Activated CD4-positive, alpha-beta T cell treated with anti-CD3 and anti-CD28 coated beads, Interleukin-10, Interleukin-2, amounts not matched to agents 100 ng/mL and 50 ng/mL, durations not matched to agents 16 hours and 8 hours (primary cell): ENCODE measurements at regions not wholly inside any gene's neighbourhood (a gene's known extent, or its start where the extent isn't known, plus 50 kb on each side); places are given as distances from the start of the nearest gene placed in this dataset.
A peak's percentile ranks its signal among the peaks of the same experiment; 100 is the strongest.

Experiments used
- DNase-seq: peaks from one replicate; pipeline ENCODE4 v3.0.0-alpha.2; 2020

DNA sequence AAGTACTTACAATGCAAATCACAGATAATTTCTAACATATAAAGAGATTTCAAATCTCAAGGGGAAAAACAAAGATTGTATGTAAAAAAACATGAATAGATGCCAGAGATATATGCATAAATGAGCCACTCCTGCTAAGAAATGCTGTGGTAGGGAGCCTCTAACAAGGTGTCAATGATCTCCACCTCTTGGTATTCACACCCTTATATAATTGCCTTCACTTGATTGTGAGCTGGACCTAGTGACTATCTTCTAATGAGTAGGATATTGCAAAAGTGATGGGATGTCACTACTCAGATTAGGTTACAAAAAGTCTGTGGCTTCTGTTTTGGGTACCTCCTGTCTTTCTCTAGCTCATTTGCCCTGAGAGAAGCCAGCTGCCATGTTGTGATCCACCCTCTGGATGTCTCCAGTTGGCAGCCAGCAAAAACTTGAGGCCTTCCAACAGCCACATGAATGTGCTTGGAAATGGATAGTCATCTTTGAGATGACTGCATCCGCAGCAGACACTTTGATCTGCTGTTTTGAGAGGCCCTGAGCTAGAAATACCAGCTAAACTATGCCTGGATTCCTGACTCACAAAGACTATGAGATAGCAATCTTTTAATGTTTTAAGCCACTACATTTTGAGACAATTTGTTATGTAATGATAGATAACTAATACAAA is 196.1 kb upstream of the FGGY start:
- DNase-seq, result no peak

DNA sequence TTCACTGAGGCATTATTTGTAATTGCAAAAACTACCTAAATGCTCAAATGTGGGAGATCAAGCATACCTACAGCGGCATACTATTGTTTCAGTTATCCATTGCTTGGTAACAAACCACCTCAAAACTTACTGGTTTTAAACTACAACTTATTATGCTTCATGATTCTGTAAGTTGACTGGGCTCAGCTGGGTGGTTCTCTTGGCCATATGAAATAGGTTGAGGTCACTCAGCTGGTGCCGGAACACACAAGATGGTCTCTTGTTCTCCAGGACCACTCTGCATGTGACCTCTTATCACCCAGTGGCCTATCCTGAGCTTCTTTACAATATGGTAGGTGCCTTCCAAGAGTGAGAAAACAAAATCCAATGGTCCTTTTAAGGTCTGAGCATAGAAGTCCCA is 195.4 kb upstream of the FGGY start:
- no peak for DNase-seq

DNA sequence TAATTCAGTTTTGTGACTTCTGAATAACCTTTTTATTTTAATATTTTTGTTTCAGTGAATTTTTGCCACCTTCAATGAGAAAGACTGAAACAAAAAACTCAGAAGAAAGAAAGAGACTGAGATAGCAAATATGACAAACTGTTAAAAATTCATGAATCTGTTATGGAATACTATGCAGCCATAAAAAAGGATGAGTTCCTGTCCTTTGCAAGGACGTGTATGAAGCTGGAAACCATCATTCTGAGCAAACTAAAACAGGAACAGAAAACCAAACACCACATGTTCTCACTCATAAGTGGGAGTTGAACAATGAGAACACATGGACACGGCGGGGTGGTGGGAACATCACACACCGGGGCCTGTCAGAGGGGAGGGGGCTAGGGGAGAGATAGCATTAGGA is 193.4 kb upstream of the FGGY start:
- no peak for DNase-seq

DNA sequence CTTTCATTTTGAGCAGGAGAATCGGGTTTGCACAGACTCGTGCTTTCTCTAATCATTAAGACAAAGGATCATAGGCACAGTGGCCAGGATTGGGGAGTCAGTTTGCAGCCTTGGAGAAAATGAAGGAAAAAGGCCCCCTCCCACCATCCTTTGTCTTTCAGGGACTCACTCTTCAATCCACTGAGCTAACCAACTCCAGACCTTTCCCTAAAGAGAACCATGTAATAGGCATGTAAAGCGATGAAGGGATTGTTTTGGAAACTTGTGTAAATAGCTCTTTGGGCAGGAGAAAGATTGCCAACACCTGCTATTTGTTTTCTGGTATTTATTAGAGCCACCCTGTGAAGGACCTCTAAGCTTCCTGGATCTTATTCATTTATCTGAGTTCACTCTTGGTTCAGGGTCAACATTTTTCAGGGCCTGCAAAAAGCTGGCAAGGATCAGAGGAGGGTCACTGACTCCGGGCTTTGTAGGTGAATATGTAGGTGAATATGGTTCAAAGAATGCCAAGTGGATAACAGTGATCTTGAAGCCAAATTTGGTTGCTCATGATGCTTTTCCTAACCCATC is 192.6 kb upstream of the FGGY start:
- no peak for DNase-seq

DNA sequence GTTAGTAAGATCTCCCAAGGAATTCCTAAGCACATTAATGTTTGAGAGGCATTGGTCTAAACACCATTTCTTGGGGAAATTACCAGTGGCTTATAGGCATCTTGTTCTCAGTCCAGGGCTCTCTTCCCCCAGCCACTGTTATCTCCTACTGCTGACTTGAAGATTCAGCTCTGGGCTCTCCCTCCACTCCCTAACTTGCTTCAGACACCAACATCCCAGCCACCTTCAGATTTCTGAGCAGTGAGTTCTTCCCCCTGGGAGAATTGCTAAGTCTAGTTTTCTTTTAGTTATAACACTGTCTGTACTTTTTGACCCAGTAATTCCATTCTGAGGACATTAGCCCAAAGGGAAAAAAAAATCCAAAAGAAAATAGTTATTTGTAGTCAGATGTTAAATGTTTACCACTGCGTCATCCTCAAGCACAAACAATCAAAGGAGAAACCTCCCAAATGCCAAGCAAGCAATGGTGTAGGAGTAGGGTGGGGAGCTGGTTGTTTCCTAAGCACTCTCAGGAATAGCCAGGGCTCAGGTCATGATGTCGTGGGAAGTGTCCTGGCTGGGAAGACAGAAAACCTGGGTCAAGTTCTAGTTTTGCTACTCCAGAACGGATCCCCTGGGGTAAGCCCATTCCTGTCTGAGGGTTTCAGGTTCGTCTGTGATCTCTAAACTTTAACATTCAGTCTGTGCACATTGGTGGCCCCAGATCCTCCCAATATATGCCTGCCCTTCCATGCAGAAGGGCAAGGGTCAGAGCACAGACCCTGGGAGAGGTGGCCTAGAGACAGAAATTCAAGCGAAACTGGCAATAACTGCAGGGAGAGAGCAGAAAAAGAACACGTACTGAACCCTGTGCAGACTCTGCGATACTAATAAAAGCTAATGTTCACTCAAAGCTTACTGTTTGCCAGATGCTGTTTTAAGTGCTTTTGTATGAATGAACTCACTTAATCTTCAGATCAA is 191.1 kb upstream of the FGGY start:
- no peak for DNase-seq

DNA sequence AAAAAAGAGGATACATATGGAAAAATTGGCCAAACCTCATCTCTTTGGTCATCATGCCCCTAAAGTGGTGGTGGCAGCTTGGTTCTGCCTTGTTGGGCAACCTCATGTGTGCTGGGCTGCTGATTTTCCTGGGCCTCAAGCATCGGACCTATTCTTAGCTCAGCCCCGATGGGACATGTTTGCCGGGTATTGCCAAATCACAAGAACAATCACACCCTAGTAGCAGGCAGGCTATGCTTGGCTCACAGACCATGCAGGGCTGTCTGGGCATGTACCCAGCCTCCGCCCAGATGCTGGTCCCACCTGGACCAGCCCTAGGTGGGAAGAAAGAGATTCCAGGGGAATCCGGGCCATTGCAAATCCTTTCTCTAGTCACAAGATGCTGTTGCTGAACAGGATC is 189.4 kb upstream of the FGGY start:
- no peak for DNase-seq

DNA sequence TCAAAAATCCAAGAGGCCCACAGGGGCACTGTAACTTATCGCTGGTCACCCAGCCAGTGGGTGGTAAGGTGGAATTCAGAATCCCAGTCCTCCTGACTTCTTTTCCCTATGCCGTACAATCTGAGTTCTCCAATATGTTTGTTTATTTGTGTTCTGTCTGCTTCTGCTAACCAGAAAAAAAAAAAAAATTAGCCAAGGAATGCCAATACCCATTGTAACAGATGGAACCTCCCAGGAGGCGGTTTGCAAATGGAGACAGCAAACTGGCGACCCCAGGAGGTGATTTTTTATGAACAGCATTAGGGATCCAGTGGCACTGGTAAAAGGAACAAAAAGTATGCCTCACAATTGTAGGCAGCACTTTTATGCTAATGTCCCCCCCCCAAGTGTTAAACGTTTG is 189.0 kb upstream of the FGGY start:
- no peak for DNase-seq

DNA sequence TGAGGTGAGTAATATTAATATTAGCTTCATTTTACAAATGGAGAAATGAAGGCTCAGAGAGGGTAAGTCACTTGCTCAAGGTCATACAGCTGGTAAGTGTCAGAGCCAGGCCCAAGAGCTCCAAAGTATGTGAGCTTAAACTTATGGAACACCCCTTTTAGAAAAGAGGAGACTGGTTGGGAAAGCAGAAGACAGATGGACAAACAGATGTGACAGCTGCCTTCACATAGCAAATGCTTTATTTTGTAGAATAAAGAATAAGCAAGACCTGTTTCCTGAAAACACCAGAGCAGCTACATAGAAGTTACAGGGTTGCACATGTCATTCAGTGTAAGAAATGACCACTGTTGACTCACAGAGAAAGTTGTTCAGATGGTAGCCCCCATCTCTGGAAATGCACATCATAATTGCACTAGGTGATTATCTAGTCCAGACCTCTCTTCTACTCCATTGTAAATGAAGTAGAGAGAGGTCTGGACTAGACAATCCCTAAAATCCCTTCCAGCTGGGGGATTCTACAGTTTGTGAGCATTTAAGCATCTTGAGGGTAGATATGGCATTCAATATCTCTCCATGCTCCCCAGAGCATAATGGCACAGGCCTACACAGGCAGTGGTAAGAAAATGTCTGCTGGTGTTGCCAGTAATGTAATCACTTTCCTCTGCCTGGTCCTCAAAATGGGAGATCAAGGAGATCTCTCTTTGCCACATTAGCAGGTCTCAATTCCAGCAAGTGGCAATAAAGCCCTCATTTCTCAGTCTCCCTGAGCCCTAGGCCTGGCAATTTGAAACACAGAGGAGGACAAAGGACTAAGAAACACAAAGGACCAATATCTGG is 188.2 kb upstream of the FGGY start:
- no peak for DNase-seq

DNA sequence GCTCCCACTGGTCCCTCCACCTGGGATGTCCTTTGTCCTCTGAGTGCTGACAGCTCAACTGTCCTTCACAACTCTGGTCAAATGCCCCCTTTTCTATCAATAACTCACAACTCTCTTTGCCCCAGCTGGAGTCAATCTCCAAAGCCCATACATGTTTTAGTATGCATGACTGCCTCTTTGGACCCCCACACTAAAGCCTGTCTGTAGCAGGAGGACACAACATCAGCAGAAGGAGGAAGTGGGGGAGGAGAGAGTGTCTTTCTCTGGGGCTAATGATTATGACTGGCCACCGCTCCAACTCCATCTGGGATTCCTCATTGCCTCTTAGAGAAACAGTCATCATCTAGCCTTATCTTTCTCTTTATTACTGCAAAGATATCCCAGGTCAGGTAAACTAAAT is 186.6 kb upstream of the FGGY start:
- DNase-seq, result no peak

DNA sequence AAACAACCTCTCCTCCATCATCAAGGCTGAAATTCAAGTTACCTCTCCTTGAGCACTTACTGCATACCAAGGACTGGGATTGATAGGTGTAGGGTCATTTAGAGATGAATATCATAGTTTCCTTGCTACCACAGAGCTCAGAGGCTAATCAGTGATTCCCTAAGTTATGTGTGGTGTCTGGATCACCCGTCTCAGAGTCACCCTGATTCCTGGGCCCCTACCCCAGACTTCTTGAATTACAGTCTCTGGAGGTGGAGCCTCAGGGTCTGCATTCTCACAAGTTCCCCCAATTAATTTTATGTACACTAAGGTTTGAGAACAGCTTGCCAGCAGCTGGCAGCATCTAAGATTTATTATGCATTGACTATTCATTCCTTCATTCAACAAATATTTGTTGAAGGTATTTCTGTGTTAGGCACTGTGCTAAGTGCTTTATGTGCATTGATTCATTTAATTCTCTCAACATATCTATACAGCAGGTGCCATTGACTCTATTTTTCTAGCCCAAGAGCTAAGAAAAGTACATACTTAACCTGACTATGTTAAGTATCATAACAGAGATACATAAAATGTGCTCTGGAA is 182.9 kb upstream of the FGGY start:
- DNase-seq, result no peak

DNA sequence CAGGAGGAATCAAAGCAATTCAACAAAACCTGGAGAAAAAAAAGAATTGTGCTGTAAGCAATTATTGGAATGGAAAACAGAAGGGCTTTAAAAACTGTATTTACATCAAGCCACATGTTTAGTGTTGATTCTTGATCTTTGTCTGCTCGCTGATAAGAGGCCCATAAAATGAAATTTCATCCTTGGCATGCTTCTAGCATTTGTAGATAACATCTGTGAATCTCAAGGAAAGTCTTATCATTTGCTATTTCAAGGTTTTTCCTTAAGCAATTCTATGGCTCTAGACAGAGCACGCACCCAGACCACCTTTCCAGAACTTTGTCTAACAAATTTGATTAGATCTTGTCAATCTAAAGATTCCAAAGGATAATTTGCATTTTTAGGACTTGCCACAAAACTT is 181.0 kb upstream of the FGGY start:
- no peak for DNase-seq

DNA sequence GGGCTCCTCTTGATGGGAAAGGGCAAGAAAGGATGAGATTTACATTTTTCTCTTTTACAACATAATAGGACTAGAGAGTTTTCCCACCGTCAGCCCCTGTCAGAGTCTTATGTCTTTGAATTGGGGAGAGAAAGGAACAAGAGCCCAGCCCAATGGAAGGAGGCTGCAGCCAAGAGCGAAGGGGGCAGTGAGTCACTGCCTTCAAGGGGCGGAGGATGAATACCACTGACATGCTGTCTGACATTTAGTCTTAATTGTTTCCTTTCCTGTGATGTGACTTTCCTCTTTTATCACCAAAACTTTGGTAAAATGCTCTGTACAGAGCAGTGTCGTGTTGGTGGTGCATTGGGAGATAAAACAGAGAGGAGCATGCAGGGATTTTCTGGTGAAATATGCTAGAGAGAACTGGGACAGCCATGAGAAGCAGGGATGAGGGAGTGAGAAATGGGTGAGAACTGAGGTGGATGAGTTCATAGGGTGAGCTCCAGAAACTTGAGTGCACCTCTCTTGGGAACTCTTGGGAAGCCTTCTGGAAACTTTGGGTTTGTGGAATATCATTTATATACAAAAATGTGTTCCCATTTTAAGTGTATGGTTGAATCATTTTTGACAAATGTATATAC is 179.9 kb upstream of the FGGY start:
- no peak for DNase-seq

DNA sequence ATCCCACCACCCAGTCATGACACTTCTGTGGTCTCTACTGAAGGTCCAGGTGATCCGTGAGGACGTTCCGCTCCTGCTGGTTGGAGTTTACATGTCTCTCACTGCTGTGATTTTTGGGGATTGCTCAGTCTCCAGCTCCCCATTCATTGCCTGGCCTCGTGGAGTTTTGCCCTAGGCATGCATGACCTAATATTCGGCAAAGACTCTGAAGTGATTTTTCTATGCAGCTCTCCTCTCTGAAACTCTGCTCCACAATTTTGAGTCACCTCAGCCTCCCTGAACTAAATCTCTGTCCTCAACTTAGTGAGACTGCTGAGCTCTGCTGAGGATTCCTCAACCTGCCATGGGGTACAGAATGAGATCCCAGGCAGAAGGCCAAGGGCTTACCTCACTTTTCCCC is 174.4 kb upstream of the FGGY start:
- DNase-seq, result no peak

DNA sequence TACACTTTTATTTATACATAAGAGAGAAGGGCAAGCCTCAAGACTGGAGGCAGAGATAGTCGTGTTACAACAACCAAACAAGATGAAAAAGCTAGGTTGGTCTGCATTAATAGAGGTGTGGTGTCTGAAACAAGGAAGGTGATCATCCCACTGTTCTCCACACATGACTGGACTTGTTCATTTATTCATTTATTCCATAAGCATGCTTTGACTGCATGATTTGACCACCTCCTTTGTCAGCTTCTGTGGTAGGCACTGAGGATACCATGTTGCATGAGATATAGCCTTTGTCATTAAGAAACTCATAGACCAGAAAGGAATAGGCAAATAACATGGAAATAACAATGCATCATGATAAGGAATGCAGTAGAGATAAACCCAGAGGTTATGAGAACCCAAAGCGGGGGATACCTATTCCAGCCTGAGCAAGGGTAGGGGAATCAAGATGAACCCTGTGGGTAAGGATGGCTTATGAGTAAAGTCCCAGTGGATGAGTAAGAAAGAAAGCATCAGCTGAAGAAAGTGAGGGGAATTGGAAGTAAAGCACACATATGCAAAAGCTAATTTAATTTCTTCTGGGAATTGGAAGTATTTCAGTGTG is 173.7 kb upstream of the FGGY start:
- no peak for DNase-seq

DNA sequence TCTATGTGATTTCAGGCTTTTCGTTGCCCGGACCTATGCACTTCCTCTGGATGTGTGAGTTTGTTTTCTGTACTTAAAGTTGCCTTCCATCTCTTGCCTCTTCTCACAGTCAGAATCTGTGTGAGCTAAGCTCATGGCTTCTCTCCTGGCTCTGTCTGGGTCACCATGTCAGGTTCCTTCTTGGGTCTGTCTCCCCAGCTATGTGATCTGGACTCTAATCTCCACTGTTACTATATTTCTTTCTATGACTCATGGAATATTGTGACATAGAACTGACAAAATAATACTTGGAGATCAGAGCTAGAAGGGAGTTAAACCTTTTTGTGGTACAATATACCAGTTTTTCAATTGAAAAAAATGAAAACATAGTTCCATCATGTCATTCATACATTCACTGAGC is 172.7 kb upstream of the FGGY start:
- no peak for DNase-seq

DNA sequence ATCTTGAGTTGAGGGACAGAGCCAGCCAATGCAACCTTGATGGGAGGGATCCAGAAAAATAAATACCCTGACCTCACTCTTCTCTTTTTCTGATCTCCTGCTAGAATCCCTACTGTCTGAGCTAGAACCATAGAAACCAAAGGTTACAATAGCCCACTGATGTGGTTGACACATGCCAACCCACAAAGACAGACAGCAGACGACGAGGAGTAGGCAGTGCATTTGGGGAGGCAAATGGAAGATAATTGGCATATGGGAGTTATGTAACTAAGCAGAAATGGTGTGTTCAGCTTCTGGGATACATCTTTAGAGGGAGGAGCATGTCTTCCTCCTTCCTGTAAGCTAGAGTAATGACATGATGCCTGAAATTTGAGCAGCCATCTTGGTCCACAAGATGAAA is 171.7 kb upstream of the FGGY start:
- peak; percentile 8 for DNase-seq

DNA sequence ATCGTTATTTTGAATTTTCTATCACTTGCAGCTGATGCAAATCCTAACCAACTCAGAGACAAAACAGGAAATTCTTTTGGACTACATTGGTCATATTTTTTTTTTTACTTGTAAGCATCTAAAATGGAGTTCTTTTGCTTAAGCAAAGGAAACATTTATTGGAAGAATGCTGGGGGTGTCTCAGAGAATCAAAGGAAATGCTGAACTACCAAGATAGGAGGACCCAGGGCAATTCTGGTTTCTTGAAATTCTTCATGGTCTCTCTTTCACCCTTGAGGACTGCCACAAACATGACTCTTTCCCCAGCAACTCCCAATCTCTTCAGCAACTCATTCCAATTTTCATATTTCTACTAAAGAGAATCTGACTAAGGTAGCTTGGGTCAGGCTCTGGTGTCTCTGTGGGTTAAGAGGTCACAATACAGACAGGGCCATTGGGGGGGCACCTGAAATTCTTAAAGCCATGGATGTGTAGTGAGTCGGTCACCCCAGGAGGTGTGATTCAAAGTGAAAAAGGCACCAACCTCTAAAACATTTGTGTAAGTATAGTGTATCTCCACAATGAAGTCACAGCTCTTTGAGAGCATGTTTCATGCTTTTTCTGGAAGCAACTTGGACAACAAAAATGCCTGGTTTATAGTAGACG is 171.1 kb upstream of the FGGY start:
- DNase-seq, result peak; percentile 11

DNA sequence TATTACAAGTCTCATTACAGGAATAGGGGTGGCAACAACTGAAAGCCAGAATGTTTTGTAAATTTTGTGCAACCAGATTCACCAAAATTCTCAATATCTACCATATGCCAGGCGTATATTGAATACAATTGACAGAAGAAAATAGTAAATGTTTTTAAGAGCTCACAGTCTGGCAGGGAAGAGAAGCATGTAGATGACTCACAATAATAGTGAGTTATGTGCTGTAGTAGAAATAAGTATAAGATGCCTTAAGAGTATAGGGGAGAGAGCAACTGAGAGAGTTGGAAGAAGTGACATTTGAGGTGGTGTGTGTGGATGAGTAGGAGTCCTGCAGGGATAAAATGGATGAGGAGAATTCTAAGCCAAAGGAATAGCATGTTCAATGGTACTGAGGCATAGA is 170.5 kb upstream of the FGGY start:
- no peak for DNase-seq

DNA sequence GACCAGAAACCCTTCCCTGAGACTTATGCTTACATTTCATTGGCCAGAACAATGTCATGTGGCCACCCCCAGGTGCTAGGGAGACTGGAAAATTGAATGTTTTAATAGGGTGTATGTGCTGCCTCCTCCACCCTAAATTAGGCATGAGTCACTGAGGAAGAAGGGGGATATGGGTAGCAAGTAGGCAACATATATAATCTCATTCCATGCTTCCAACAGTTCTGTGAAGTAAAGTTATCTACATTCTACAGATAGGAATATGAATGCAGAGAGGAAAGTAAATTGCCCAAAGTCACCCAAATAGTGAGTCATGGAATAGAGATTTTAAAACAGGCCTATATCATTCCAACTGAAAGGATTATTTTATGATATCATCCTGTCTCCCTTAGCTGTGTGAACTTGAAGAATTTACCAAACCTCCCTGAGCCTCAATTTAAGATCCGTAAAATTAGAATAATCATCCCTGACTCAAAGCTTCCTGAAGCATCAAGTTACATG is 168.6 kb upstream of the FGGY start:
- no peak for DNase-seq

DNA sequence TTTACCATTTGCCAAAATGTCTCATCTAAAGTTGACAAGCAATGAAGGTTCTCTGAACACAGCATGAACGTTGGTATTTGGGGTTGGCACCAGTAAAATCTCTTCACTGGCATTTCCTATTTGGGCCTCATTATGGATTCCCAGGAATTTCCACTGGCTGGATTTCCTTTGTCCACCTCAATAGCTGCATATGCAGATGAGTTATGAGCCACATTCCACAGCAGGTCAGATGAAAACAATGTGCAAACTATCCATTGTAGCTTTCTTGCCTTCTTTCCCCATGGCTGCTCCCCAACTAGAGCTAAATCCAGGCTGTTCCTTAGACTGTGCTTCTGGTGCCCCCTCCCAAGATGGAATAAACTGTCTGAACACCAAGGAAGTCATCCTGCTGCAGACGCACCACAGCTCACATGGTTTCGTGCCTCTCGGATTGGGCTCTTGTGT is 168.1 kb upstream of the FGGY start:
- DNase-seq, result no peak

DNA sequence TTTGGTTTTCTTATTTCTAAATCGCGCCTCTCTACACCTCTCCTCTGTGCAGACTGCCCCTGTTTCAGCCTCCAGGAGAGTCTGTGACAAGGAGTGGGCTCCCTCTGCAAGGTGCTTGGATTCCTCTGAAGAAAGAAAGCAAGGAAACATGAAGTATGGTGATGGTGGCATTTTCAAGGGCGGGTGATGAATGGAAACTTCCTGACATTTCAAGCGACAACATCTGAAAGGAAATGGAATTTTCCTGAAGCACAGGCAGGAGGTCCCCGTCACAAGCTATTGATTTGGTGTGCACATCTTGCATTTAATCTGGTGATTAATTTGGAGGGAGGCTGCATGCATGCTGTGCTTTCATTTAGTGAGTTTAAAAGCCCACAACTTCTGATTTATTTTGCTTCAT is 164.6 kb upstream of the FGGY start:
- no peak for DNase-seq
